ENCODE measurements at regions not wholly inside any gene's neighbourhood (a gene's known extent, or its start where the extent isn't known, plus 50 kb on each side); places are given as distances from the start of the nearest gene placed in this dataset.

GRCh38 chr10:113287592-113287991 is 265.3 kb upstream of the HABP2 start:
- Histone ChIP-seq H4K20me1 (ENCODE audit: insufficient read depth, low read length) (no peaks in the 10 kb centered on the region), H3K79me2 (ENCODE audit: low read length) (no peaks in the 10 kb centered on the region), H3K4me3 (ENCODE audit: low read length) (no peak overlapping the region), H3K9me2 (replicated peaks; ENCODE audit: insufficient read depth, low read length) (no peaks in the 10 kb centered on the region), H3K4me1 (ENCODE audit: low read length) (no peaks in the 10 kb centered on the region), H3K9ac (ENCODE audit: low read length) (no peak overlapping the region), H3K9me3 (replicated peaks; ENCODE audit: insufficient read depth, low read length) (no peaks in the 10 kb centered on the region), H3K36me3 (replicated peaks; ENCODE audit: insufficient read depth, low read length) (no peaks in the 10 kb centered on the region), H2AFZ (ENCODE audit: low read length) (no peak overlapping the region), H3K27ac (ENCODE audit: low read length) (no peak overlapping the region), H3F3A (ENCODE audit: insufficient read depth, low read length) (no peaks in the 10 kb centered on the region), H3K4me2 (ENCODE audit: low read depth, low read length) (no peak overlapping the region), H3K27me3 (replicated peaks; ENCODE audit: insufficient read depth, low read length) (no peaks in the 10 kb centered on the region)
- no peak for TF ChIP-seq EZH2phosphoT487 (IDR thresholded peaks at IDR 0.05; ENCODE audit: low read length)
- no peak for TF ChIP-seq CTCF (IDR thresholded peaks at IDR 0.05; ENCODE audit: low read length)
- TF ChIP-seq EZH2 (optimal IDR thresholded peaks at IDR 0.05; ENCODE audit: low read depth, low read length) = no peak
- DNase-seq = no peak

DNA sequence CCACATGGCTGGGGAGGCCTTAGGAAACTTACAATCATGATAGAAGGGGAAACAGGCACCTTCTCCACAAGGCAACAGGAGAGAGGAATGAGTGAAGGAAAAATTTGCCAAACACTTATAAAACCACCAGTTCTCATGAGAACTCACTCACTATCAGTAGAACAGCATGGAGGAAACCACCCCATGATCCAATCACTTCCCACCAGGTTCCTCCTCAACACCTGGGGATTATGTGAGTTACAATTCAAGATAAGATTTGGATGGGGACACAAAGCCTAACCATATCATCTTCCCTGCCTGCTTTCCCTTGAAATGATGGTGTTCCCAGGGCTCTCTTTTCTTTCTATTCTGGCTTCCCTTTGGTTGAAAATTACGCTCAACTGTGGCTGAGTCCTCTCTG is 262.7 kb upstream of the HABP2 start:
- DNase-seq = no peak
- Histone ChIP-seq H3K4me2 (ENCODE audit: low read depth, low read length) (no peak overlapping the region), H3K79me2 (ENCODE audit: low read length) (no peaks in the 10 kb centered on the region), H4K20me1 (ENCODE audit: insufficient read depth, low read length) (no peaks in the 10 kb centered on the region), H3K4me3 (ENCODE audit: low read length) (no peak overlapping the region), H2AFZ (ENCODE audit: low read length) (no peak overlapping the region), H3K9ac (ENCODE audit: low read length) (no peak overlapping the region), H3K9me3 (replicated peaks; ENCODE audit: insufficient read depth, low read length) (no peaks in the 10 kb centered on the region), H3K4me1 (ENCODE audit: low read length) (no peaks in the 10 kb centered on the region), H3K27ac (ENCODE audit: low read length) (no peak overlapping the region), H3K36me3 (replicated peaks; ENCODE audit: insufficient read depth, low read length) (no peaks in the 10 kb centered on the region), H3K27me3 (replicated peaks; ENCODE audit: insufficient read depth, low read length) (no peaks in the 10 kb centered on the region), H3F3A (ENCODE audit: insufficient read depth, low read length) (no peaks in the 10 kb centered on the region), H3K9me2 (replicated peaks; ENCODE audit: insufficient read depth, low read length) (no peaks in the 10 kb centered on the region)
- TF ChIP-seq EZH2 (optimal IDR thresholded peaks at IDR 0.05; ENCODE audit: low read depth, low read length) (no peak), CTCF (IDR thresholded peaks at IDR 0.05; ENCODE audit: low read length) (no peak), EZH2phosphoT487 (IDR thresholded peaks at IDR 0.05; ENCODE audit: low read length) (no peak)

GRCh38 chr10:113291413-113291812 is 261.4 kb upstream of the HABP2 start:
- Histone ChIP-seq H3K9me2 (replicated peaks; ENCODE audit: insufficient read depth, low read length) (no peaks in the 10 kb centered on the region), H3F3A (ENCODE audit: insufficient read depth, low read length) (no peaks in the 10 kb centered on the region), H3K36me3 (replicated peaks; ENCODE audit: insufficient read depth, low read length) (no peaks in the 10 kb centered on the region), H4K20me1 (ENCODE audit: insufficient read depth, low read length) (no peaks in the 10 kb centered on the region), H3K4me3 (ENCODE audit: low read length) (no peak overlapping the region), H3K27me3 (replicated peaks; ENCODE audit: insufficient read depth, low read length) (no peaks in the 10 kb centered on the region), H3K9ac (ENCODE audit: low read length) (no peak overlapping the region), H3K4me2 (ENCODE audit: low read depth, low read length) (no peak overlapping the region), H3K9me3 (replicated peaks; ENCODE audit: insufficient read depth, low read length) (no peaks in the 10 kb centered on the region), H3K79me2 (ENCODE audit: low read length) (no peaks in the 10 kb centered on the region), H3K27ac (ENCODE audit: low read length) (no peak overlapping the region), H3K4me1 (ENCODE audit: low read length) (no peaks in the 10 kb centered on the region), H2AFZ (ENCODE audit: low read length) (no peak overlapping the region)
- no peak for TF ChIP-seq EZH2phosphoT487 (IDR thresholded peaks at IDR 0.05; ENCODE audit: low read length)
- TF ChIP-seq CTCF (IDR thresholded peaks at IDR 0.05; ENCODE audit: low read length) = no peak
- no peak for TF ChIP-seq EZH2 (optimal IDR thresholded peaks at IDR 0.05; ENCODE audit: low read depth, low read length)
- DNase-seq = no peak

Measured in MM.1S (cell line).